Sigmoid colon (tissue), 6 donors: ENCODE measurements at regions not wholly inside any gene's neighbourhood (a gene's known extent, or its start where the extent isn't known, plus 50 kb on each side); places are given as distances from the start of the nearest gene placed in this dataset.

Experiments used
- DNase-seq: peaks from one replicate; pipeline ENCODE4 v3.0.0-alpha.2; 2019
- H3K27ac ChIP-seq, 4 donors: fragments of 200-600 bp; sonication (generic); one replicate each; pipeline ENCODE4 v1.5.1; 2016 to 2019; ENCODE audit warnings: mild to moderate bottlenecking in 1 of 4
- H3K27me3 ChIP-seq, 3 donors: fragments of 200-600 bp; sonication (generic); one replicate each; pipeline ENCODE4 v1.5.1; 2019; ENCODE audit warnings: mild to moderate bottlenecking in 1 of 3
- H3K36me3 ChIP-seq, 4 donors: fragments of 200-600 bp; sonication (generic); one replicate each; pipeline ENCODE4 v1.5.1; 2016 to 2019
- H3K4me1 ChIP-seq, 4 donors: fragments of 200-600 bp; sonication (generic); one replicate each; pipeline ENCODE4 v1.5.1; 2017 to 2019
- H3K4me3 ChIP-seq, 4 donors: fragments of 200-600 bp; sonication (generic); one replicate each; pipeline ENCODE4 v1.5.1; 2017 to 2019; ENCODE audit warnings: mild to moderate bottlenecking in 2 of 4, moderate library complexity in 1 of 4
- H3K9me3 ChIP-seq, 4 donors: fragments of 200-600 bp in 3 of 4; sonication (generic) in 3 of 4; one replicate each; pipeline versions ENCODE4 v1.5.1 to v1.6.1; 2013 to 2019
- EP300 ChIP-seq, 4 donors: sonication (generic); formaldehyde crosslinking; IDR thresholded peaks; one replicate each; pipeline ENCODE4 v1.6.1; 2017; ENCODE audit warnings: antibody characterized with exemption in 4 of 4
- POLR2A ChIP-seq, 2 donors: fragments of 450-650 bp; IDR thresholded peaks; one replicate each; pipeline ENCODE4 v1.6.1; 2016; ENCODE audit warnings: antibody characterized with exemption in 2 of 2, mild to moderate bottlenecking in 2 of 2, moderate library complexity in 2 of 2
- POLR2AphosphoS5 ChIP-seq, 4 donors: sonication (generic); formaldehyde crosslinking; IDR thresholded peaks; one replicate each; pipeline ENCODE4 v1.6.1; 2017; ENCODE audit warnings: antibody characterized with exemption in 4 of 4
- WGBS, 2 donors: extraction: QIAGEN DNeasy Blood & Tissue Kit; methylation state at CpG; one replicate each; pipeline ENCODE4 v1.1.7; 2013; 5-methylcytosine and 5-hydroxymethylcytosine counted together
- intact Hi-C: fragments of 100-400 bp; cut with DNase I; formaldehyde crosslinking; loops from one replicate; pipeline ENCODE4 v1.15.1; 2023
- TF ChIP-seq, protein P1 (sequence below), 4 experiments: fragments of 450-650 bp in 3 of 4; fragments of 200-600 bp in 1 of 4; IDR thresholded peaks; one replicate each; pipeline ENCODE4 v1.5.1; 2016 to 2019; ENCODE audit warnings: antibody characterized with exemption in 4 of 4, mild to moderate bottlenecking in 3 of 4, moderate library complexity in 2 of 4
- donor health status: healthy with polysubstance abuse.
- donor health status: healthy.

DNA sequence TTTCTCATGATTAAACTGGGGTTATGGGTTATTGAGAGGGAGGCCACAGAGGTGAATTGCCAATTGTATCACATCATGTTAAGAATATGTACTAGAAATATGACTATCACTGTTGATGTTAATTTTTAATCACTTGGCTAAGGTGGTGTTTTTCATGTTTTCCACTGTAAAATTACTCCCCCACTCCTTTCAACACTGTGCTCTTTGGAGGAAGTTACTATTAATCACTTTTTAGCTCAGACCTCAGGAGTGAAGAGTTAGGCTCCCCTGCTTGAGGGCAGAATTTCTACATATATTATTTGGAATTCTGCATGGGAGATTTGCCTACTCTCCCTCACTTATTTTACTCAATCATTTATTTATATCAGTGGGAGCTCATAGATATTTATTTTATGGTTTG, 76.0 kb upstream of the OSR1 start:
- DNase-seq, result no peak
- no peaks in the 10 kb centered on the region for H3K27me3 ChIP-seq
- H3K4me1 ChIP-seq, result no peaks in the 10 kb centered on the region
- no peak overlapping the region for H3K27ac ChIP-seq
- H3K9me3 ChIP-seq, result no peaks in the 10 kb centered on the region
- TF ChIP-seq EP300 (IDR thresholded peaks at IDR 0.05) (no peak), POLR2A (IDR thresholded peaks at IDR 0.05) (no peak), POLR2AphosphoS5 (IDR thresholded peaks at IDR 0.05) (no peak)
- TF ChIP-seq, protein P1, sequence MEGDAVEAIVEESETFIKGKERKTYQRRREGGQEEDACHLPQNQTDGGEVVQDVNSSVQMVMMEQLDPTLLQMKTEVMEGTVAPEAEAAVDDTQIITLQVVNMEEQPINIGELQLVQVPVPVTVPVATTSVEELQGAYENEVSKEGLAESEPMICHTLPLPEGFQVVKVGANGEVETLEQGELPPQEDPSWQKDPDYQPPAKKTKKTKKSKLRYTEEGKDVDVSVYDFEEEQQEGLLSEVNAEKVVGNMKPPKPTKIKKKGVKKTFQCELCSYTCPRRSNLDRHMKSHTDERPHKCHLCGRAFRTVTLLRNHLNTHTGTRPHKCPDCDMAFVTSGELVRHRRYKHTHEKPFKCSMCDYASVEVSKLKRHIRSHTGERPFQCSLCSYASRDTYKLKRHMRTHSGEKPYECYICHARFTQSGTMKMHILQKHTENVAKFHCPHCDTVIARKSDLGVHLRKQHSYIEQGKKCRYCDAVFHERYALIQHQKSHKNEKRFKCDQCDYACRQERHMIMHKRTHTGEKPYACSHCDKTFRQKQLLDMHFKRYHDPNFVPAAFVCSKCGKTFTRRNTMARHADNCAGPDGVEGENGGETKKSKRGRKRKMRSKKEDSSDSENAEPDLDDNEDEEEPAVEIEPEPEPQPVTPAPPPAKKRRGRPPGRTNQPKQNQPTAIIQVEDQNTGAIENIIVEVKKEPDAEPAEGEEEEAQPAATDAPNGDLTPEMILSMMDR (IDR thresholded peaks at IDR 0.05), result no peak
- intact Hi-C loops, result no loop called here
- H3K4me3 ChIP-seq, result no peak overlapping the region
- H3K36me3 ChIP-seq, result no peaks in the 10 kb centered on the region

- TF ChIP-seq EP300 (IDR thresholded peaks at IDR 0.05) (no peak), POLR2A (IDR thresholded peaks at IDR 0.05) (no peak)
- TF ChIP-seq, protein P1 (IDR thresholded peaks at IDR 0.05), result no peak
- 95% methylated on average over 6 of the region's 6 CpGs for WGBS, 2 donors
Measured at GRCh38 chr2:19426941-19427340, 68.5 kb upstream of the OSR1 start.

DNA sequence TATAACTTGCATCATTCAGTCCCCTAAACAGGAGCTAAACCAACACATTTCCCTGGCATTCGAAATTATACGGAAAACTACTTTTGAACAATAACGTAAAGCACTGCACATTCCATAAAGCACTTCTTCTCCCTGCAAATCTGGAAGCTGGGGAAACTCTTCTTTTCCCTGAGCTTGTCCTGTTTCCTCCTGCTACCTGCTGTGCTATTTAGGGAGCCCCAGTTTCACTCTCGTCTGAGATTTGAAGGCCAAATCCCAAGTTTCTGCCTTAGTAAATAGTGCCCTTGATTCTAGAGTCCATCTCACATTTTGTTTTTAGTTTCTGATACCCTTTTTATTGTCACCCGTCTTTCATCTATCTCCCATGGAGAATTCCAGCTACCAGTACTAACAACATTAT, 67.7 kb upstream of the OSR1 start:
- Histone ChIP-seq H3K36me3 (no peaks in the 10 kb centered on the region), H3K4me3 (no peak overlapping the region), H3K27ac (no peak overlapping the region), H3K4me1 (no peaks in the 10 kb centered on the region), H3K9me3 (no peaks in the 10 kb centered on the region), H3K27me3 (no peaks in the 10 kb centered on the region)
- DNase-seq, result no peak
- WGBS, 2 donors, result 80 to 89% methylated on average over 5 of the region's 5 CpGs
- intact Hi-C loops, result no loop called here
- TF ChIP-seq POLR2AphosphoS5 (IDR thresholded peaks at IDR 0.05) (no peak), EP300 (IDR thresholded peaks at IDR 0.05) (no peak), POLR2A (IDR thresholded peaks at IDR 0.05) (no peak)
- TF ChIP-seq, protein P1 (IDR thresholded peaks at IDR 0.05), result no peak

More at GRCh38 chr2:19426941-19427340, 68.5 kb upstream of the OSR1 start:
- no peaks in the 10 kb centered on the region for H3K9me3 ChIP-seq
- H3K36me3 ChIP-seq, result no peaks in the 10 kb centered on the region
- no peak for DNase-seq
- H3K4me3 ChIP-seq, result no peak overlapping the region
- H3K27me3 ChIP-seq, result no peaks in the 10 kb centered on the region
- H3K4me1 ChIP-seq, result no peaks in the 10 kb centered on the region
- no peak overlapping the region for H3K27ac ChIP-seq
- intact Hi-C loops, result no loop called here

GRCh38 chr2:19425419-19425818, 67.0 kb upstream of the OSR1 start:
- Histone ChIP-seq H3K4me3 (no peak overlapping the region), H3K27me3 (no peaks in the 10 kb centered on the region), H3K4me1 (no peaks in the 10 kb centered on the region), H3K36me3 (no peaks in the 10 kb centered on the region), H3K27ac (no peak overlapping the region), H3K9me3 (no peaks in the 10 kb centered on the region)
- intact Hi-C loops, result no loop called here
- 86 to 89% methylated on average over 2 of the region's 2 CpGs for WGBS, 2 donors
- TF ChIP-seq, protein P1 (IDR thresholded peaks at IDR 0.05), result no peak
- TF ChIP-seq EP300 (IDR thresholded peaks at IDR 0.05), result no peak
- TF ChIP-seq POLR2AphosphoS5 (IDR thresholded peaks at IDR 0.05), result peak in 1 of 4 donors; percentile 10
- no peak for DNase-seq

- peak overlapping the region in 1 of 4 donors; percentile 55 for H3K27ac ChIP-seq
Measured at GRCh38 chr2:19419211-19419880, 60.9 kb upstream of the OSR1 start.

More at GRCh38 chr2:19419211-19419880, 60.9 kb upstream of the OSR1 start:
- Histone ChIP-seq H3K9me3 (peaks cover 0 to 4% (median 0%) of the 10 kb centered on the region in 4 donors), H3K4me1 (no peaks in the 10 kb centered on the region), H3K36me3 (no peaks in the 10 kb centered on the region), H3K4me3 (no peak overlapping the region), H3K27me3 (no peaks in the 10 kb centered on the region)
- 57 to 66% methylated on average over 3 of the region's 3 CpGs for WGBS, 2 donors
- intact Hi-C loops, result no loop called here
- DNase-seq, result no peak
- TF ChIP-seq EP300 (IDR thresholded peaks at IDR 0.05) (no peak), POLR2A (IDR thresholded peaks at IDR 0.05) (no peak), POLR2AphosphoS5 (IDR thresholded peaks at IDR 0.05) (no peak)
- TF ChIP-seq, protein P1 (IDR thresholded peaks at IDR 0.05), result no peak
